ENCODE measurements at regions not wholly inside any gene's neighbourhood (a gene's known extent, or its start where the extent isn't known, plus 50 kb on each side); places are given as distances from the start of the nearest gene placed in this dataset.
A peak's percentile ranks its signal among the peaks of the same experiment; 100 is the strongest.

- DNase-seq (ENCODE audit: low read depth, low spot score): no peak
Observed at GRCh38 chr2:241942416-241943208, 73.1 kb downstream of the RTP5 start.

DNA sequence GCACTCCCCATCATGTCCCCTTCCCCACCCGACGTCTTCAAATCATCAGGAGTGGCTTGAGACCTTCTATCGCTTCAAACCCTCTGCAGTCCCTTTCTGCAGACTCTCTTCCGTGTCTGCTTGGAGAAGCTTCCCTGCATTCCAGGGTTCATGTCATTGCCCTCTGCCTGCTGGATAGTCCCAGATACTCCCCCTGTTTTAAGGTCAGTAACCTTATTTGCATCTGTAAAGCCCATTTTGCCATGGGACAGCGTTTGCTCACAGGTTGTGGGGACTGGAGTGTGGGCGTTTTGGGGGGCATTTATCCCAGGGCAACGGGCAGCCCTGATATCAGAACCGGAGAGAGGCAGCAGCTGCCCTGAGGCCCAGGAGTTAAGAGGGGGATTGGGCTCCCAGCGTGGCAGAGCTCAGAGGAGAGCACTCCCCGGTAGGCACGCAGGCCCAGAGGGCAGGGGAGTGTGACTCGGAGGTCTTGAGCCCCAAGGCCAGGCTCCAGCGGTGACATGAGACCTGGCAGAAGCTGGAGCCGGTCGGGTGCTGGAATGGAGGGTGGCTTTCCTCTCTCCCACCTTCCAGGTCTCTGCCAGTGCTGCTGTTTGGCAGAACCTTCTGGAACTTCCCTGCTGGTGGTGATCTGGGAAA, 73.8 kb downstream of the RTP5 start:
- DNase-seq (ENCODE audit: low read depth, low spot score): no peak

DNA sequence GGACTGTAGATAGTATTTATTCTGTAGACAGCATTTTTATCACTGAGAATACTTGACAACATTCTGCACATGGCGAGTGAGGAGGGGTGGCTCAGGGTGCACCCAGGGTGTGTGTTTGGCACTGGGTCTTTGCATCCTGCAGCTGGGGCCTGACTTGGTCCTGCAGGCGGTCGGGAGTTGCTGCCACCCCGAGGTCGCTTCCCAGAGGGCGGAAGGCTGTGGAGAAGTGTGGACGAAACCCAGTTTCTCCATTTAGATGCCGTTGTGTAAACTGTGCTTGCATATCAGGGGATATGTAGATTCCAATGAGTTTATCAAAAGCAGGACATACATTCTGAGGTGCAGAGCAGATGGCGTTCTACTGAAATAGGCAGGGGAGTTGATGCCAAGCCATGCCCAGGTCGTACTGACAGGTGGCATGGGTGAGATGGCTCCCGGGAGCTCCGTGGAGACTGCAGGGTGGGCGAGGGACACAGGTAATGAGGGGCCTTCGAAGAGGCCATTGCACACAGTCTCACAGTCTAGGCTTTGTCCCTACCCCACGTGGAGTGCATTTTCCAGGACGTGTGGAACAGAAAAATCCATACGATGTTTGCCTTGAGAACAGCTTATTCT, 74.5 kb downstream of the RTP5 start:
- no peak for DNase-seq (ENCODE audit: low read depth, low spot score)

DNA sequence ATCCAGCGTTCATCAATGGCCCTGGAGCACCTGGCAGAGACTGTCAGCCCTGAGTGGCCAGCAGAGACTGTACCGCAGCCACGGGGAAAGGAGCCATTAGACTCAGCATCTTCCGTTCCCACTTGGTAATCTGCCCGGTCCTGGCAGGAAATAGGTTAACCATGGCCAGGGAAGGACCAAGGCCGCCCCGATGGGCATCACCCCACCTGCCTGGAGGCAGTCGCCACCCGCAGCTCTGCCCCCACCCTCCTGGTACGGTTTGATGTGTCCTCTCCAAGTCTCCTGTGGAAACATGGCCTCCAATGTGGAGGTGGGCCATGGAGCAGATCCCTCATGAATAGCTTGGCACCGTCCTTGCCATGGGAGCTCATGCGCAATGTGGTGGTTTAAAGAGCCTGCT, 75.3 kb downstream of the RTP5 start:
- DNase-seq (ENCODE audit: low read depth, low spot score): no peak

DNA sequence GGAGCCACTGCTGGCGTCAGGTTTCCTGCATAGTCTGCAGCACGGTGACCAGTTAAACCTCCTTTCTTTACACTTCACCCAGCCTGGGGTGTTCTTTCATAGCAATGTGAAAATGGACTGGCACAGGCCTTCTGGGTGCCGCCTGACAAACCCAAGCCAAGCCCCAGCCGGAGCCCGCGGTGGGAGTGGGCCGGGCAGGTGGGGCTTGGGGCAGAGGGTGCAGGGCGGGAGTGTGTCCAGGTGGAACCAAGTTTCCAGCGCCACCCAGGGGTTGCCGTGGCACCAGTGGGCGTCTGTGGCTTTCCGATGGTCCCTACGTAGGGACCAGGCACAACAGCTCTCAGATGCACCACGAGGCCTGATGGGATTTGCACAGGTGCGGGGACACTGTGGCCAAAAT, 75.8 kb downstream of the RTP5 start:
- no peak for DNase-seq (ENCODE audit: low read depth, low spot score)

GRCh38 chr2:241945803-241946202, 76.3 kb downstream of the RTP5 start:
- DNase-seq (ENCODE audit: low read depth, low spot score): no peak

GRCh38 chr2:241946306-241947003, 76.9 kb downstream of the RTP5 start:
- DNase-seq (ENCODE audit: low read depth, low spot score): no peak

DNA sequence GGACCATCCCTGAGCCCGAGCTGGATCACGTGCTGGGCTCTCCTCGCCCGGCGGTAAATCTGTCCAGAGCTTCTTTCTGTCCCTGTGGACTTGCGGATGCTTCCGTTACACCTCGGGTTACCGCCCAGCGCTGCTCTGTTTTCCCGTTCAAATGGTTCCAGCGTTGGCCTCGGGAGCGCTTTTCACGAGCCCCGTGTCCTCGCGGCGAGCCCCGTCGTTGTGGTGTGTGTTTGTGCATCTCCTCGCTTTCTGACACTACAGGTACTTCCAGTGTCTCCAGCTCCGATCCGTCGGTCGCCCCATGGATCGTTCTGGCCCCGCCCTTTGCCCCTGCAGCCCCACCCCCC, 77.4 kb downstream of the RTP5 start:
- DNase-seq (ENCODE audit: low read depth, low spot score): no peak

DNA sequence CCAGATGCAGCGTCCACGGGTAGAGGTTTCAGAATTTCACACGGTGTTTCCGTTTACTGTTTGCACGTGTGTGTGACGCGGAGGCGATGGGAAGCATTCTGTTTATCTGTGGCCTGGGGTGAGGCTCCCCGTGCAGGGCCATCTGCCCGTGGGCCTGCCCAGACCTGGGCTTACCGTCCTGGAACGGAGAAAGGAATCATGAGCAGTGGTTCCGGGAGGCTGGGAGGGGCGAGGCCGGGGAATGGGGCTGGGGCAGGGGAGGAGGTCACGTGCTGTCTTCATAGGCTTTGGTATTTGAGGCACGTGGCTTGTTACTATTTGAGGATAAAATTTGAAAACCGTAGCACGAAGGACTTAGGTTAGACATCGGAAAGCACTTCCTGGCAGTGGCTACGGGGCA, 77.9 kb downstream of the RTP5 start:
- DNase-seq (ENCODE audit: low read depth, low spot score): no peak

DNA sequence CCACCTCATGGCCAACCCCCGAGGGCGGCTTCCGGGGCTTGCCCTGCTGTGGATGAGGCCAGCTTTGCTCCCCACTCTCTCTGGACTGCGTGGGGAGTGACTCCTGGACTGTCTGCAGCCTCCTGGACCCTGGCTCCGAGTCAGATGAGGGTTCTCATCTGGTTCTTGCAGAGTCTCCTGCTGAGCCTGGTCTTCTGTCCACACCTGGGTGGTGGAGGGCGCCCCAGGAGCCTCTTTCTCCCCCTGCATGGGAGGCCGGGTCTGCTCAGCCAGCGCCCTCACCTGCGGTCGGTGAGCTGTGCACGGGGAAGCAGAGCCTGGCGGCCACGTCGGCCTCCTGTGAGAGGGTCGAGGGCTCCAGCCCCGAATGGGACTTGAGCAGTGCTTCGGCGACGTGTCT, 78.3 kb downstream of the RTP5 start:
- no peak for DNase-seq (ENCODE audit: low read depth, low spot score)

DNA sequence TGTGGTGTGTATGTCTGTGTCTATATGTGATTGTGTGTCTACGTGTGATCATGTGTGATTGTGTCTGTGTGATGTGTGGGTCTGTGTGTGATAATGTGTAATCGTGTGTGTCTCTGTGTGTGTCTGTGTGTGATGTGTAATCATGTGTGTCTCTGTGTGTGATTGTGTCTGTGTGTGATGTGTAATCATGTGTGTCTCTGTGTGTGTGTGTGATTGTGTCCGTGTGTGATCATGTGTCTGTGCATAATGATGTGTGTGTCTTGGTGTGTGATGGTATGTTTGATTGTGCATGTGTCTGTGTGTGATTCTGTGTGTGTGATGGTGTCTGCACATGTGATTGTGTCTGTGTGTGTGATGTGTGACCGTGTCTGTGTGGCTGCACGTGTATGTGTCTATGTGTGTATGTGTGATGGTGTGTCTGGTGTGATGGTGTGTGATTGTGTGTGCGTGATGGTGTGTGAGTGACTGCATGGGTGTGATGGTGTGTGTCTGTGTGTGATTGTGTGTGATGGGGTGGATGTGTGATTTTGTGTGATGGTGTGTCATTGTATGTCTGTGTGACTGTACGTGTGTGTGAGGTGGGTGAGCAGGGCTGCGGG, 78.9 kb downstream of the RTP5 start:
- no peak for DNase-seq (ENCODE audit: low read depth, low spot score)

DNA sequence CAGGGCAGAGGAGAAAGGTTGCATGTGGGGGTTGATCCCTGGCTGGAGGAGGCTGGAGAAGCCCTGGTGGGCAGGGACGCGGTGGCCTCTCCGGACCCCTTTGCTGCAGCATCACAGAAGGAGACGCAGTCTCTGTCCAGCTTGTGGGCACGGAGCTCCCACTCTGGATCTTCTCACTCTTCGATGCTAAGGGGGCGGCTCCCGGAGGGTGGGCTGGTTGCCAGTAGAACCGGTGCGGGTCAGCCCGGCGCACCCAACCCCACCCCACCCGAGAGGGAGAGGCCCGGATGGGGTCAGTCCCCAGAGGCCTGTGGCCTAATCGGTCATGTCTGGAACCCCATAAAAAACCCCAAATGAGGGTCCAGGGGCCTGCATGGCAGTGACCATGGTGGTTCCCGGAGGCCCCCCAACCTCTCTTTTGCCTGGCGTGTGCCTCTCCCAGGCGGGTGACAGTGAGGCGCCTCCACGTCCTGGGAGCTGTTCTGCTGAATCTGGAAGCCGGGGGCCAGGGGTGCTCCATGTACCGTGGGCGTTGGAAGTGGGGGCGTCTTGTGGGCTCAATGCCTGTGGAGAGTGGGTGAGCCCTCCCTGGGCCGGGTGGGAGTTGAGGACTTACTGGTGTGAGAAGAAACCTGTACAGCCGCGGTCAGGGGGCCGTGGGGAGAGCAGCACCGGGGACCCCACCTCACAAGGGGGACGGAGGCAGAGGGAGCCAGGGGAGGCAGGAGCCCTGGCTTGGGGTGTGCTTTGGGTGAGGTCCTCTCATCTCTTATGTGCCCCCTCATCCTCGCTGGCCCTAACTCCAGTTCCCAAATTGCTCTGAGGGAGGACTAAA, 79.6 kb downstream of the RTP5 start:
- no peak for DNase-seq (ENCODE audit: low read depth, low spot score)

DNA sequence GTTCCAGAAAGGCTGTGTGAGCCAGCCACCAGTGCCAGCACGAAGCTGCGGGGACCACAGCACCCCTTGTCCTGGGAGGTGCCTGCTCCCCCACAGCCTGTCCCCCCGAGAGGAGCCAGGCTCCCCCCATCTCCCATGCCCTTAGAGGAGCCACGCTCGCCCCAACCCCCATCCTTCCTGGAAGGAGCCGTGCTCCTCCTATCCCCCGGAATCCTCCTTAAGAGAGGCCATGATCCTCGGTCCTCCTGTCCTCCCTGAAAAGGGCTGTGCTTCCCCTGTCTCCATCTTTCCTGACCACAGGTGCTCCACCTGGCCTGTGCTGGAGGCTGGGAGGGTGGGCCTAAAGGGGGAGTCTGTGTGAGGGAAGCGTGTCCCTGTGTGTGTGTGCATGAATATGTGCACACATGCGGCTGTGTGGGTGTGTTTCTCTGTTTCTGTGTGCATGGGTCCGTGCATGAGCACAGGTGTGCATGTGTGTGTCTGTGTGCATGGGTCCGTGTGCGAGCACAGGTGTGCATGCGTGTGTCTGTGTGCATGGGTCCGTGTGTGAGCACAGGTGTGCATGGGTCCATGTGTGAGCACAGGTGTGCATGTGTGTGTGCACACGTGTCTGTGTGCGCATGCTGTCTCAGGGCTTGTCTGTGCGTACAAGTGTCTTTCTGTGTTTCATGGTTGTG, 80.3 kb downstream of the RTP5 start:
- DNase-seq (ENCODE audit: low read depth, low spot score): no peak

GRCh38 chr2:241950413-241951315, 81.1 kb downstream of the RTP5 start:
- DNase-seq (ENCODE audit: low read depth, low spot score): peak; percentile 84

- no peak for DNase-seq (ENCODE audit: low read depth, low spot score)
Observed at GRCh38 chr2:241951316-241951700, 81.8 kb downstream of the RTP5 start.

DNA sequence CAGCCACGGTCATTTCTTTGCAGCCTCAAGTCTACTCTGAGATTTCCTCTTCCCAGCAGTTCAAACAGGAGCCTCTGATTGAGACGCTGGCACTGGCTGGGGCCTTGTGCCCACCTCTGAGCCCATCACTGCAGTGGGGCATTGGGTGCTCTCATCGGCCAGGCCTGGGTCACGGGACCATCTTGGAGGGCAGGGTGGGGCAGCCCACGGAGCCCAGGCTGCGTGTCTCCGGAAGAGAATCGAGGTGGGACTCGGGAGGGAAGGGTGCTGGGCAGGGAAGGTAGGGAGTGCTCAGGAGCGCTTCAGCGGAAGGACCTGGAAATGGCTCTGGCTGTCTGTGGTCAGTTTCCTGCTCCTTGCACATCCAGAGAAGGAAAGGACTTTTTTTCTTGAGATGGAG, 82.4 kb downstream of the RTP5 start:
- DNase-seq (ENCODE audit: low read depth, low spot score): no peak

DNA sequence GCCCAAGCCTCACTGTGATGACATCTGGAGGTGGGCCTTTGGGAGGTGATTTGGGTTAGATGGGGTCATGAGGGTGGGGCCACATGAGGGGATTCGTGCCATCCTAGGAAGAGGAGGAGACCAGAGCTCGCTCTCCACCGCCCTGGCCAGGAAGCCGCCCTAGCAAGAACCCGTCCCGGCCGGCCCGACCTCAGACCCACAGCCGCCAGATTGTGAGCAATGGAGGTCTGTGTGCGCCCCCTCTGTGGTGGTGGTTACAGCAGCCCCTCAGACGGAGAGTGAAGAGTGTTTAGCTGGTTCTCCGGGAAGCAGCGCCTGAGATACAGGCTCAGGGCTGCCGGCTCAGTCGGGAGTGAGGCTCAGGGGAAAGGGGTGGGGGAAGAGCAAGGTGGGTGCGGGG, 83.3 kb downstream of the RTP5 start:
- no peak for DNase-seq (ENCODE audit: low read depth, low spot score)

GRCh38 chr2:241953324-241953928, 83.9 kb downstream of the RTP5 start:
- no peak for DNase-seq (ENCODE audit: low read depth, low spot score)

DNA sequence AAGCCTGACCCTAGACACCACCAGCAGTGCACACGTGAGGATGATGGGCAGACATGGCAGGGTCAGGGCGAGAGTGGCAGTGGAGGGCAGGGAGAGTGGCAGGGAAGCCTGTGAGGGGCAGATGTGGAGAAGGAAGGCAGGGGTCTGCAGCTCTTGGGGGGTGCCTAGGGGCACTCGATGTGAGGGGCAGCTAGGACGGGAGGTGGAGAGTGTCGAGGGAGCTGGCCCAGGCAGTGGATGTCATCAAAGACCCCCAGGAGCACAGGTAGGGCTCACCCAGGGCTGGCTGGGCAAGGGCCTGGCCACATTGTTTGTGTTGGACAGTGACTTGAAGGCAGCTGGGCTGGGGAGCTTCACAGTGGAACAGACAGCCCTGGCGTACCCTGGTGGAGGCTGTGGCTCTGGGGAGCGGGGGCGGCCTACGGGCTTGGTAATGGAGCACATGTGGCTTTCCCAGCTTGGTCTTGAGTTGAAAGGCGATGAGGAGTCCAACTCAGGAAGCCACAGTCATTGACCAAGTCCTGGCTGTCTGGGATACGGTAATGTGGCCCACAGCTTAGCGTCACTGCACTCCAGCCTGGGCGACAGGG, 87.1 kb downstream of the RTP5 start:
- no peak for DNase-seq (ENCODE audit: low read depth, low spot score)
